SK-N-MC (cell line): ENCODE measurements at regions not wholly inside any gene's neighbourhood (a gene's known extent, or its start where the extent isn't known, plus 50 kb on each side); places are given as distances from the start of the nearest gene placed in this dataset.

Experiments used
- EZH2 ChIP-seq: fragments of 200-600 bp; sonication (generic); IDR thresholded peaks from one replicate; pipeline ENCODE4 v1.6.1; 2017; ENCODE audit warnings: antibody characterized with exemption
- POLR2AphosphoS5 ChIP-seq: IDR thresholded peaks from 2 replicates; pipeline ENCODE4 v1.6.1; 2012; ENCODE audit warnings: mild to moderate bottlenecking, low read depth, low read length, borderline replicate concordance

DNA sequence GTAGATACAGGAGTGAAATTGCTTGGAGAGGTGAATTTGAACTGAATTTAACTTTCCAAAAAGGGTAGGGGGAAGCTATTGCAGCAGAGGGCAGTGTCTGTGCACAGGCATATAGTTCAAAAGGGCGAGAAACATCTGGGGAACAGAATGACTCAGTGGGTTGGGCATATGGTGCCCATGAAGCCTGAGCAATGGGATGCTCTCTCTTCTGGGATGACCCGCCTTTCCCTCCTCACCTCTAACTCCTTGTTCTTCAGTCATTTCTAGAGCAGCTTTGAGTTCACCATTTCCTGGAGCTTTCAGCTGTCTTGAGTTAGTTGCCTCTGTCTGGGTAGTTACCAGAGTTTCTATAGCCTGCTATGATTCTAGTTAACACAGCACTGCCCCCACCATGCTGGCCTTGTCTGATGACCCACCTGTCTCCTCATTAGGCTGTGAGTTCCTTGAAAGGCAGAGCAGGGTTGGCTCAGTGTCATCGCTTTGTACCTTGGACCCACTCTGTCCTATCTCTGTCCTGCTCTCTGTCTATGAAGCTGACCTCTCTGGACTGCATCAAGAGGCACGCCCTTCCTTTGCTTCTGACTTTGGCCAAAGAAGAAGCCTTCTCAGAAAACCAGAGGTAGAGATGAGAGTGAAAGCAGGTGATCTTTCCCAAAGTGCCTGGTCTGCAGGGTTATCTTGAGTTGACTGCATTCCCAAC, 299.6 kb upstream of the KLF4 start:
- TF ChIP-seq EZH2 (no peak), POLR2AphosphoS5 (no peak)
